ENCODE measurements at regions not wholly inside any gene's neighbourhood (a gene's known extent, or its start where the extent isn't known, plus 50 kb on each side); places are given as distances from the start of the nearest gene placed in this dataset.

DNA sequence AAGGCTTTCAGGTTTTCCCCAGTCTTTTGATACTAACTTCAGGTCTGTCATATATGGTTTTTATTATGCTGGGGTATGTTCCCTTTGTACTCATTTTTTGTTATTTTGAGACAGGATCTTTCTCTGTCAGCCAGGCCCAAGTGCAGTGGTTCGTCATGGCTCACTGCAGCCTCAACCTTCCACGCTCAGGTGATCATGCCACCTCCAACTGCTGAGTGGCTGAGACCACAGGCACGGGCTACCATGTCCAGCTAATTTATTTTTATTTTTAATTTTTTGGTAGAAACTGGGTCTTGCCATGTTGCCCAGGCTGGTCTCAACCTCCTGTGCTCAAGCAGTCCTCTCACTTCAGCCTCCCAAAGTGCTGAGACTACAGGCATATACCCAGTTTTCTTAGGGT is 50.6 kb upstream of the PDGFD start:
- TF ChIP-seq POLR2A (IDR thresholded peaks at IDR 0.05): no peak
- TF ChIP-seq, protein P1, sequence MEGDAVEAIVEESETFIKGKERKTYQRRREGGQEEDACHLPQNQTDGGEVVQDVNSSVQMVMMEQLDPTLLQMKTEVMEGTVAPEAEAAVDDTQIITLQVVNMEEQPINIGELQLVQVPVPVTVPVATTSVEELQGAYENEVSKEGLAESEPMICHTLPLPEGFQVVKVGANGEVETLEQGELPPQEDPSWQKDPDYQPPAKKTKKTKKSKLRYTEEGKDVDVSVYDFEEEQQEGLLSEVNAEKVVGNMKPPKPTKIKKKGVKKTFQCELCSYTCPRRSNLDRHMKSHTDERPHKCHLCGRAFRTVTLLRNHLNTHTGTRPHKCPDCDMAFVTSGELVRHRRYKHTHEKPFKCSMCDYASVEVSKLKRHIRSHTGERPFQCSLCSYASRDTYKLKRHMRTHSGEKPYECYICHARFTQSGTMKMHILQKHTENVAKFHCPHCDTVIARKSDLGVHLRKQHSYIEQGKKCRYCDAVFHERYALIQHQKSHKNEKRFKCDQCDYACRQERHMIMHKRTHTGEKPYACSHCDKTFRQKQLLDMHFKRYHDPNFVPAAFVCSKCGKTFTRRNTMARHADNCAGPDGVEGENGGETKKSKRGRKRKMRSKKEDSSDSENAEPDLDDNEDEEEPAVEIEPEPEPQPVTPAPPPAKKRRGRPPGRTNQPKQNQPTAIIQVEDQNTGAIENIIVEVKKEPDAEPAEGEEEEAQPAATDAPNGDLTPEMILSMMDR (IDR thresholded peaks at IDR 0.05): no peak
- TF ChIP-seq EP300 (IDR thresholded peaks at IDR 0.05): no peak

Data from ovary (tissue), 3 donors.